T47D (cell line): ENCODE measurements at regions not wholly inside any gene's neighbourhood (a gene's known extent, or its start where the extent isn't known, plus 50 kb on each side); places are given as distances from the start of the nearest gene placed in this dataset.

ENCODE experiments used
- DNase-seq, 2 experiments: peaks; one replicate each; pipeline versions ENCODE4 v3.0.0 to v3.0.0-alpha.2; 2011 to 2012; ENCODE audit warnings: low read depth in 1 of 2, low spot score in 1 of 2
- JUND ChIP-seq: IDR thresholded peaks from 2 replicates; pipeline ENCODE4 v1.6.1; 2012; ENCODE audit warnings: low read depth
- in situ Hi-C: cut with HindIII; loops from 2 replicates; pipeline ENCODE4 v1.10.0; 2016; ENCODE audit warnings: low sequenced_read_pairs, low pct_unique_long_range_greater_than_20kb

DNA sequence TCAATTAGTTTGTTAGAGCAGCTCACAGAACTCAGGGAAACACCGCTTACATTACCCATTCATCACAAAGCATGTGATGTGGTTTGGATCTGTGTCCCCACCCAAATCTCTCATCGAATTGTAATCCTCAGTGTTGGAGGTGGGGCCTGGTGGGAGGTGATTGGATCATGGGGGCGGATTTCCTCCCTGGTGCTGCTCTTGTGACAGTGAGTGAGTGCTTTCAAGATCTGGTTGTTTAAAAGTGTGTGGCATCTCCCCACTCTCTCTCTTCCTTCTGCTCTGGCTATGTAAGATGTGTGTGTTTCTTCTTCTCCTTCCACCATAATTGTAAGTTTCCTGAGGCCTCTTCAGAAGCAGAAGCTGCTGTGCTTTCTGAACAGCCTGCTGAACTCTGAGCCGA is 63.5 kb upstream of the AGPS start:
- in situ Hi-C loops, result no loop called here
- no peak for DNase-seq
- no peak for TF ChIP-seq JUND

DNA sequence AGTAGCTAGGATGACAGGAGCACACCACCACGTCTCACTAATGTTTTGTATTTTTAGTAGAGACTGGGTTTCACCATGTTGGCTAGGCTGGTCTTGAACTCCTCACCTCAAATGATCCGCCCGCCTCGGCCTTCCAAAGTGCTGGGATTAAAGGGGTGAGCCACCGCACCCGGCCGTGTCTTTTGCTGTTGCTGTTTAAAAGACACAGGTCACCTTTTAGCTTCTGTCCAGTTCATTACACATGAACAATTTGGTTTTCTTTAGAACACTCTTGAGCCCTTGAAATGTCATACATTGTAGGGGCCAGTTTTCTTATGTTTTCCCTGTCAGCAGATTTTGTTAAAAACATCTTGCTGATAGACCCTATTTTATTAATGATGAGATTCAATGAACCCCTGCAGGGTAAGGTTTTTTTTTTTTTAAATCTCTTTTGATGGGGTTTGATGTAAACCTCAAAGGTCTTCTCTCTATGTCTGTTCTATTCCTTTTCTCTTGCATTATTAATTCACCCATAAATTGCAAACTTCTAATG is 61.0 kb upstream of the AGPS start:
- DNase-seq, result no peak
- no peak for TF ChIP-seq JUND
- in situ Hi-C loops, result no loop called here

GRCh38 chr2:177332026-177332991 is 60.3 kb upstream of the AGPS start:
- peak in 1 of 2 experiments; percentile 72 for DNase-seq
- no peak for TF ChIP-seq JUND
- in situ Hi-C loops, result no loop called here

DNA sequence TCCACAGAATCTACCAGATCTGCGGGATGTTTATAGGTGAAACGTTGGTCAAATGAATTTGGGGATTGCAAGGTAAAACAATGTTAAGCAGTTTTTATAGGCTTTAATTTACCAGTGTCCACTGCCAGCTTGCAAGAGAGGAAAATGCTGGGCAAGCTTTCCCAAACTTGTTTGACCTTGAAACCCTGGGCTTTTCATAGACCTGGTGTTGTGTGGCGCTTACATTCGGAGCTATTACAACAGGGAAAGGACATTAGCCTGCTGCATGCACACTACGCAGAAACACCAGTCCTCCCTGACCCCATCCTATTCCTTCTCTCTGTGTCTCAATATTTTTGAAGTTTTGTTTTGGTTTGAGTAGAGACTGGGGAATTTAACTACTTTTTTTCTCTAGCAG is 59.6 kb upstream of the AGPS start:
- in situ Hi-C loops, result no loop called here
- no peak for TF ChIP-seq JUND
- DNase-seq, result no peak

DNA sequence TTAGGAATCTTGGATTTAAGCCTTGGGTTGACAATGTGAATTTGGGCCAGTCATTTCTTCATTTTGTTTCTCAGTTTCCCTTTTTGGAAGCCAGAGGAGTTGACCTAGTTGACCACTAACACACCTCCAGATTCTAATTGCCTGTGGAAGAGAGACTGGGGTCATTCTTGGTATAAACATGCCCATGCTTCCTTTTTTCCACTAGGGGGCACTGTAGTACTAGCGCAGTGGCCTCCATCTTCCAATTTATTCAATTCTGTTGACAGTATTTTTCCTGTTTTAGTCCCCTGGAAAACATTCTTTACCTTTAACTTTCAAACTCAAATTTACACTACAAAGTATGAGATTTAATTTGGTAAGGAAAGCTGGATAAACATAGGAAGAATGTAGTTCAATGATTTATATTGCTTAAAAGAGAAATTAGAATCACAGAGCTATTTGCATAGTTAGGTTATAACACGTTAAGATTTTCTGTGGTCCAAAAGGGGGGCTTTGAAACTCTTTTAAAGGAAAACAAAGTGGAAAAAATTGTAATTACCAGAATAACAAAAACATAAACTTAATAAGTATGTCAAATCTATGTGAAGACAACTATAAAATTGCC is 57.5 kb upstream of the AGPS start:
- no peak for TF ChIP-seq JUND
- in situ Hi-C loops, result no loop called here
- DNase-seq, result peak in 1 of 2 experiments; percentile 57

- DNase-seq, result no peak
- TF ChIP-seq JUND, result no peak
- in situ Hi-C loops, result no loop called here
Measured at GRCh38 chr2:177335917-177336450, 56.6 kb upstream of the AGPS start.

GRCh38 chr2:177338177-177338721 is 54.3 kb upstream of the AGPS start:
- DNase-seq, result no peak
- no peak for TF ChIP-seq JUND
- in situ Hi-C loops, result no loop called here

DNA sequence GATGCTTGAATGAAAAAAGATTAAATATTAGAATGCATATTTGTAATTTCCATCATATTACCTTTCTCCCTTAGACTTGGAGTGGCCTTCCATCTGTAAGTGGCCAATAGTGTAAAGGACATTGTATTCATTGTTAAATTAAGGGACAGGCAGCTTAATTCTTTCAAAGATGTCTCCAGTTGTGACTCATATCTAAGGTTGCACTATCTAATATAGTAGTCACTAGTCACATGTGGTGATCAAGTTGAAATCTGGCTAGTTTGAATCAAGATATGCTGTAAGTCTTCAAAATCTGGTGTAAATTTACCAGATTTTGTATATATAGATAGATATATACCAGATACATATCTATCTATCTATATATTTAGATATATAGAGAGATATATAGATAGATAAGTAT is 52.4 kb upstream of the AGPS start:
- no peak for TF ChIP-seq JUND
- in situ Hi-C loops, result no loop called here
- no peak for DNase-seq

DNA sequence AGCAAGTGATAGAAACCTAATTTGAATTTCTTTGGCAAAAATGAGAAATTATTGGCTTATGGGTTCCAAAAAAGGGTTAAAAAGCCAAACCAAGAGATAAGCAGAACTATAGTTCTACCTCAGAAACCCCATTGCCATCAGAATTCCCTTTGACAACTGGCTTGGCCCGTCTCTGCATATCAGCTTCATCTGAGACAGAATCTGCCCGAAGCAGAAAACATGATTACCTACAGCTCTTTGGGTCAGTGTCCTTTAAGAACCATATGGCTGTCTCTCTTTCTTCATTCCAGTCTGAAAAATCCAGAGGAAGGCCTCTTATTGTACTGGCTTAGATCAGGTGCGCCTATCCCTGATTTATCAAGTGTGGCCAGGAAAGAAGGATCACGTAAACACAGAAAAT is 49.8 kb upstream of the AGPS start:
- no peak for TF ChIP-seq JUND
- in situ Hi-C loops, result no loop called here
- DNase-seq, result no peak
